HG02973 (cell line): ENCODE measurements at regions not wholly inside any gene's neighbourhood (a gene's known extent, or its start where the extent isn't known, plus 50 kb on each side); places are given as distances from the start of the nearest gene placed in this dataset.

ENCODE experiments used
- ATAC-seq: cut with Tn5 transposase; IDR thresholded peaks from one replicate; pipeline ENCODE4 v1.9.1; 2021; ENCODE audit warnings: moderate library complexity; ENCODE audit not compliant: unreplicated experiment

DNA sequence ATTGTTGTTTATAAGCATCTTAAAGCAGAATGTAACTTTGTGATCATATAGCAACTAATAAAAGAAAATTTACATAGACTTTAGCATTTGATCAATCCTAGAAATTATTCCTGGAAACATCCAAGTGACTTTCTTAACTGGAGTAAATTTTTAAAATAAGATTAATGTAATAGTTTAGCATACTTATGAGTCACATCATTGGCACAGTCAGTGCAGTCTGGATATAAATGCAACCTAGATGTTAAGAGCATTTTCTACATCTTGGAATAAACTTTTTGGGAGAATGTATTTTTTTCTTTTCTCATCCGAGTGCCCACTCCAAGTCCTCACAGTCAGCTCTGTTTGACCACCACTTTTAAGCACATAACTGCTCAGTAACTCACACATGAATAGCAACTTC lies 324.6 kb upstream of the PLSCR5 start:
- ATAC-seq, result no peak

DNA sequence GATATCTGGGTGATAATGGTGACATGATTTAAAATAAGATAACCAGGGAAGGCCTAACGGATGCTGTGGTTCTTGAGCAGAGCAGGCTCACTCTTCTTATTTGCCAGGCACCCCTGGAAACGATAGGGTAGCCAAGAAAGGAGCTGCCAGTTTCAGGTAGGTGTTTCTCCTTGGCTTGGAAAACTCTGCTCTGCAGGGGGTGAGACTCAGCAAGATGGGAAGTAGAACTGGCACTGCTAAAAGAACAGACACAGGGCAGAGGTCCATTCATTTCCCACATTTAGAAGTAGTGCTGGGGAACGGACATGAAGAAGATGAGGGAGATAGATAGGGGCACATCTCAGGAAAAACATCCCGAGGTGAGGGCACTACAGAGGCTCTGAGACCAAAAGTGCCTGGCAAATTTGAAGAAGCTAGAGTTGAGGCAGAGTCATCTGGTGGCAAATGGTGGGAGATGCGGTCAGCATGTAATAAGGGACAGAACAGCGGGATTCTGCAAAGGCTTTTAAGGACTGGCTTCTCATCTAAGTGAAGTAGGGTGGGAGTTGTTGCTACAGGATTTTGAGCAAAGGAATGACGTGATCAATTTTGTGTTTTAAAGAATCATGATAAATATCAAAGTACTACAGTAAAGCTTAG lies 323.4 kb upstream of the PLSCR5 start:
- ATAC-seq, result no peak

DNA sequence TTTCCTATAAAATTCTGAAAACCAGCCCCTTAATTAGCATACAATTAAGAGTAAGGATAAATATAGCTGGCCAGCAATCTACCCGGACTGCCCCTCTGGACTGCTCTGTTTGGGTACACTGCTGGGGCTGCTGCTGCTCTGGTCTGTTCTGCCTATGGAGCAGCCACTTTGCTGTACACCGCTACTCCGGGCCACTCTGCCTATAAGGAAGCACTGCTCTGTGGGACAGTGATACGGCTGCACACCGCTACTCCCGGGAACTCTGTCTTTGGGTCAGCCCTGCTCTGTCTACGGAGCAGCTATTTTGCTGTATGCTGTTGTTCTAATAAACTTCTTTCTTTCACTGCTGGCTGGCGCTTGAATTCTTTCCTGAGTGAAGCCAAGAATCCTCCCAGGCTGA lies 316.5 kb upstream of the PLSCR5 start:
- ATAC-seq, result no peak

DNA sequence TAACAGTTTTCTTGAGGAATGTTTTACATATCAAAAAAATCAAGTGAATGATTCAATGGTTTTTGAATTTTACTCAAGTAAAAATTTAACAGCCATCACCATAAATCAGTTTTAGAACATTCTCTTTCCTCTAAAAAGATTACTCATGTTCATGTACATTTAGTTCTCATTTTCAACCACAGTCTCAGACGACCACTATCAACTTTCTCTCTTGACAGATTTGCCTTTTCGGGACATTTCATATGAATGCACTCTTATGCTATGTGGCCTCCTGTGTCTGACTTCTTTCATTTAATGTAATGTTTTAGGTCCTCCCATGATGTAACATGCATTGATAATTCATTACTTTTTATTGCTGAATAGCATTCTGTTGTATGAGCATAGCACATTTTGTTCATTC lies 309.3 kb upstream of the PLSCR5 start:
- no peak for ATAC-seq

DNA sequence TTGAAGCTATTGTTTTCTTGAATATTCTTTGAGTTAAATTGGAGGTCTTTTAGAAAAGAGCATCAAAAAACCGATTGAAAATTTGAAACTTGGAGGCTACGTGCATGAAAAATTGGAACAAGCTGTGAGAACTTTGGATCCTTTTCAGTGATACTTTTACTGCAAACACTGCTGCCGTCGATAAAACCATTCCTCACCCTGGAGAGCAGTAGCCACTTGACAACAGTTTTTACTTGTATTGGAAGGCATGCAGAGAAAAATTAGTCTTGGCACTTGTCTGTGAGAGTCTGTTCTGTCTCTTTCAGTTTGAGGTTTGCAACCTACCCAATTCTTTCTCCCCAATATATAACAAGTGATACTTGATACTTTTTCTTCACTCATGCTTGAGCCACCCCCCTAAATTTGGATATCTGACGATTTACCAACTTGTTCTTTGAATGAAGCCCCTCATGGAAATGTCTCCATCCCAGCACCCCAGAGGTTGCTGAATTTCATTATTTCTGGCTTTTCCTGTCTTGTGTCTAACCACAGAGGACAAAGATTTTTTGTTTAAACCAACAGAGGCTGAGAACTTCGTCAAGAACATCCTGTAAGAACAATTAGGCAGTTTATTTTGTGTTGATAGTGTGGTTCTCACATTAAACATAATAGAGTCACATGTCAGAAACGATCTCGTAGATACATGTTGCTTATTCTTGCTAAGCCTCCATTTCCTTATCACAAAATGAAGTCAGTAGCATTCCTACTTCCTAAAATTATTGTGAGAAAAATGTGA lies 307.3 kb upstream of the PLSCR5 start:
- ATAC-seq, result no peak

DNA sequence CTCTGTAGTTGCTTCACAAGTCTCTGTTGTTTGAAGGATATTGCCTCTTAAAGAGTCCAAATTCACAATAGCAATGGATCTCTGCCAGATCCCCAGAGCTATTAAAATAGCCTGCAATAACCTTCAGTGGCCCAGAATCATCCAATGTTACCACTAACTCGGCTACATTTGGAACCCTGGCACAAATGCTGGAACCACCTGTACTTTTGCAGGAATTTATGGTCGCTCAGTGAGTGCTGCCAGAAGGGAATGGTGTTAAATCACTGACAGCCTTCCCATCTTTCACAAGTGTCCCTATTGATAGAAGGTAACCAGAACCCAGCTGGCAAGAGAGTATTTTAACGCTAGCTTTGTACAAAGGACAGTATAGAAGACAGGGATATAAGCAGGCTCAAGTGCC lies 298.8 kb upstream of the PLSCR5 start:
- no peak for ATAC-seq

DNA sequence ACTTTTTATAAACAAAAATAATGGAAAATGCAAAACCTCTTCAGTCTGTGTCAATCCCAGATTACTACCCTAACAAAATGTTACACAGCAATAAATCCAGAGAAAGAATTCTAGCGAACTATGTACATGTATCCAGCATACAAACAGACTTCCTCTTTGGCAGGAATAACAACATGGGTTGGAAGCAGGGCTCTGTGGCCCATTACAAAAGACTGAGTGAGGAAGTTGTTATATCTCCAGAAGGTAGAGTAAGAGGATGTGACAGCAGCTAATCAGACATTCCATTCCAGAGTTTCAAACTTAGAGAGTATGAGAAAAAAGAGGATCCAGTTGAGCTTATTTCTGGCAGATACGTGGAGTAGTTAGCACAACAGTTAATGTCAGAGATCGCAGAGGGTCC lies 294.0 kb upstream of the PLSCR5 start:
- no peak for ATAC-seq

DNA sequence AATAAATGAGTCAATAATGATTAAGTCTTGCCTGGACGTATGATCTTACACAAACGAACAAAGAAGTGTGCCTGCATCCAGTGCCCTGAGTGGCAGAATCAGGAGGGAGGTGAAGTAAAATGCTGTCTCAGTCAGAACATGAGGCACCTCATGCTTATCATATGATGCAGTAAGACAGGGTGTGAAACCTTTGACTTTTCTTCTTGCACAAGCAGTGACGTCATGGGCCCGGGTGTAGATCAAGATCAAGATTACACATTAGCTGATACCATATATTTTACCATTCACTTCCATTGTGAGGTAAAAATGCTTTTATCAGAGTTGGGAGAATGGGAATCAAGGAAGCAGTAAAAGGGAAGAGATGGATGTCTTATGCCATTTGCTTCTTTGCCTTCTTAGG lies 291.6 kb upstream of the PLSCR5 start:
- no peak for ATAC-seq

DNA sequence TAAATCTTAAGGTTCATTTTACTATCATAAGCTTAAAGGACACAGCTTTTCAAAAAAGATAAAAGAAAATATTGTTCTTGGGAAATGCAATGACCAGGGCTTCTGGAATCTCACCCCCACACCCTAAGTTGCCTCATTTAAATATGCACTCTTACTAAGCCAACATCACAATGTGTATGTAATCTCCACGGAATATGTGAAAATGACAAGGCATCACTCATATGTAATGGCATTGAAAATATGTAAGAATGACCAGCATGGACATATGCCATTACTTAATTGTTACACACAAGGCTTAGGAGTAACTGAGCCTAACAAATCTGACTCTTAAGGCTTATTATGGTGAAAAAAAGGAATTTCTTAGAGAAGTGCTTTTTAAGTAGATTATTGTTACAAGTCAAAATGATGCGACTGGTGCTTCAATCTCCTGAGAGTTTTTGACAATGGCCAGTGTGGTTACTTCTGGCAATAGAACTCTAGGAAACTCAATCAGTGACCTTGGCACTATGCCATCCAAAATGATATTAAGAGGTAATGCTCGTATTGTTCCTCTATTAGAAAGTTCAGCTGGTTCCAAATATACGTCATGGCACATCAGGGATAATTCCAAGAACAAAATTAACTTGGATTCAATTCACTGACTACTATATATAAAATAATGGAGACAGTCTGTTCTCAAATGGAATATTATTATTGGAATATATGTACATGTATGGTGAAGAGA lies 290.0 kb upstream of the PLSCR5 start:
- ATAC-seq, result no peak

DNA sequence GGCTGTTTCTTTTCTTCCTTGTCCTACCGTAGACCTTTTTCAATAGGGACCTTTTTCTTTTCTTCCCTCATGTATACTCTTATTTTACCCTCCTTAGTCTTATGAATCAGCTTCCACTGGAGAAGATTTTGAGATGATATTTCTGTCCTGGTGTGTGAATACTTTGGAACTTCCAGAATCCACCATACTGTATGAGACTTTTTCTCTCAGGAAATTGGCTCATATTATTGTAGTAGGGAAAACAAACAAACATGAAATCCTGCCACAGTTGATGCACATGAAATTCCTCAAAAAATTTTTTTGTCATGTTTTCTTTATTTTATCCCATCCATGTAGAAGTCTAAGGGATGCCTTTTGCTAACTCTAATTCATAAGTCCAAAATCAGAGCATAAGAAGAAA lies 289.3 kb upstream of the PLSCR5 start:
- ATAC-seq, result no peak

DNA sequence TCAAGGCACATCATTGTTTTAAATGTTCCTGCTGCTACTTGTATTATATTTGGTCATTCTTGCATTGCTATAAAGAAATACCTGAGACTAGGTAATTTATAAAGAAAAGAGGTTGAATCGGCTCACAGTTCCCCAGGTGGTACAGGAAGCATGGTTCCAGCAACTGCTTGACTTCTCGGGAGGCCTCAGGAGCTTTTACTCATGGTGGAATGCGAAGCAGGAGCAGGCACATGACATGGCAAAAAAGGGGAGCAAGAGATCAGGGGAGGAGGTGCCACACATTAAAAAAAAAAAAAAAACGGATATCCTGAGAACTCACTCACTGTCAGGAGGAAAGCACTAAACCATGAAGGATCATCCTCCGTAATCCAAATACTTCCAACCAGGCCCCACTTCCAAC lies 286.9 kb upstream of the PLSCR5 start:
- no peak for ATAC-seq

DNA sequence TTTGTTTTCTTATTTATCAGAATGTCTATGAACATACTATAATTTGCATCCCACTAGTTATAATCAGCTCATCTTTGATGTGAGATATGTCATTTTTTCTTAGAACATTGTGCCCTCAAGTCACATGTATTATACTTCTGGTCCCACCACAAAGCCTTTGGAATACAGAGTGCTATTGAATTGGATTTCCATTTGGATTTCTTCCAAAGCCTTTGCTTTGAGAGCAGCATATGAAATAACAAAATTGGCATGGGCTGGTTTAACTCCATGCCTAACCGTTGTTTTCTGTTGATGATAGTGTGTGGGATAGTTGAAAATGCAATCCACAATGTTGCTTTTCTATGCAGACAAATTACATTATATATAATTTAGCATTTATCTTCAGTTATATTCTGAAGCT lies 284.5 kb upstream of the PLSCR5 start:
- ATAC-seq, result no peak

DNA sequence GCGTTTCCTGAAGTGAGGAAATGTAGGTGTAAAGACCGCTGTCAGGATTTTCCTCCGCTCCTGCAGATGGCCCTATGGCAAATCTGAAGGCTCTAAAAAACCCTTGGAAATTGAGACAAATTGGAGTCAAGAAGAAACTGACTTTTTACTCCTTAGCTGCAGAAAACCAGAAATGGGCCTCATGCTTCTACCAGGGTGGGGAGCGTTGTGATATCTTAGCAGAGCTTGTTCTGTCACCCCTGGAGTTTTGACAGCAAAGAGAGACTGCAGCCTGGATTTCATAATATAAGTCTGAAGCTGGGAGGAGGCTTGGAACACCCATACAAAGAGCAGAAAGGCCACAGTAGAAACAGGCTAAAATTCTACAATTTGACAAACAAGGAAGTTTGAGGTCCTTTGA lies 283.0 kb upstream of the PLSCR5 start:
- ATAC-seq, result no peak

DNA sequence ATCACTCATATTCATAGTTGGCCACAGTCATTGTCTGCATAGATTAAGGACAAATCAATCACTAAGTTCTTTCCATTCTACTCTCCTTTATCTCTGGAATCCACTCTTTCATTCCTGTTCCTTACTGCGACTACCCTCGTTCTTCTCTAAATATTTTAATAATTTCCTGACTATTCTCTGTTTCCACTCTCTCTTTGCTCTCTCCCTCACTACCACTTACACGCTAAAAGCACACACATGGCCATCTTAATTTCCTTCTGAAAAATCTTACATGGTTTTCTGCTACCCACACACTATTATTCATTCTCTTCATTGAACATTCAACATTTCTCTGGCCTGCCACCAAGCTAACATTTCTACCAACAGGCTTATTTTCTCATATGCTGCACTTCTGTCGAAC lies 279.6 kb upstream of the PLSCR5 start:
- no peak for ATAC-seq

DNA sequence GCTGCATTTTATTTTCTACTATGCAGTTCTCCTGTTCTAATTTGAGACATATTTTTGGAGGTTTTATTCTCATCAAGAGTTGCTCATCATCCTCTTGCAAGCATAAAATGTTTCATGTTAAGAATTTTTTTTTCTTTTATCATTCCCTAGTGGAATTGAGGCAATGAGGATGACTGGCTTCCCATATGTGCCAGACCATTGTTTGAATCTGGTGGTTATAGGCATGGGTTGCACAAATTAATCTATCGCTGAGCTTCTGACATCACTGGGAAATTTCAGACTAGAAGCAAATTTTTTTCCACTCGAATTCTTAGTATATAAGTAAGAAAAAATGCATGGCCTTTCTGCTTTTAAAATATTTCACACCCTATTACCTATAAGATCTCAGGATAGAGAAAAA lies 279.1 kb upstream of the PLSCR5 start:
- no peak for ATAC-seq

DNA sequence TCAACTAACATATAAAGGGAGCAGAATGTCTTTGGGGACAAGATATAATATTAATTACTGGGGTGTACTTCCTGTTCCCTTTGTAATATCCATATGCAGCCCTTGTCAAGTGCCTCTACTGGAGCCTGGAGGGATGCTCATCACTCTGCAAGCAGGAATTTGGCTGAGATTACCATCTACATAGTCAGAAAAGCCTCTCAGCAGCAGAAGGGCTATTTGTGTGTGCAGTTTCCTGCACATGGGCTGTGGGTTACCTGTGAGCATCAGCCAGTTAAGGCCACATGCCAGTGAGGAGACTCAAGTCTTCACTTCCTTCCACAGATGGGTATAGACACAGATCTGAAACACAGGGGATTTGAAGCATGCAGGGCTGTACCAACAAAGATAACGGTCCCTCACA lies 278.1 kb upstream of the PLSCR5 start:
- ATAC-seq, result no peak

DNA sequence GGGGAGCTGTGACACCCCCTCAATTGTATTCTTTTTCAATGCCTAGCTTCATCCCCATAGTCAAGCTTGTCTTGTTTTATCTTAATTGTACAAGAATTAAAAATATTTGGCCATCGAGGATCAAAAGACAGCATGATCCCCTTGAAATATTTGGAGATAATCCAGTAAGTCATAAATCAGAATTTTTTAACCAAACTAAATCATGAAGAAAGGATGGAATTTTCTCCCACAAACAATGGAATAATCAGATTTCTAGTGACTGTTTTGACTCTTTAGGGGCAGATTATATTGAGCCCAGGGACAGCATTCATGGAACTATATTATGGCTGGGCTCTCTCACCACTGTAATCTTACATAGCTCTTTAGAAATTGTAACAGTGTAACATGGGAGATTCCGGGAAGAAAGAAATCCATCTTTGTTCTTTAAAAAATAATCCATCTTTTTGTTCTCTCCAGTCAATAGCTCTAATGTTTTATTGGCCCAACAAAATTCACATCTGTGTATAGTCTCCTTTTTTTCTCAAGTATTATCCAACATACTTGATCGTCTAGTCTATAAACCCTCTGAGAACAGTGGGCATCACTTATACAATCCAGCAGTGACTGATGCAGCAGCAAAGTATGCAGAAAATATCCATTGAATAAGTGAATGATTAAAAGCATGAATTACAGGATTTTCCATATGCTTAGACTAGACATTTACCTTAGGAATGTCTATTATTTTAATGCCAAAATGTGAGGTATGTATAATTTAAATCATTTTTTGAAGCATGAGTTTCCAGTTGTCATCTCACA lies 277.0 kb upstream of the PLSCR5 start:
- no peak for ATAC-seq

DNA sequence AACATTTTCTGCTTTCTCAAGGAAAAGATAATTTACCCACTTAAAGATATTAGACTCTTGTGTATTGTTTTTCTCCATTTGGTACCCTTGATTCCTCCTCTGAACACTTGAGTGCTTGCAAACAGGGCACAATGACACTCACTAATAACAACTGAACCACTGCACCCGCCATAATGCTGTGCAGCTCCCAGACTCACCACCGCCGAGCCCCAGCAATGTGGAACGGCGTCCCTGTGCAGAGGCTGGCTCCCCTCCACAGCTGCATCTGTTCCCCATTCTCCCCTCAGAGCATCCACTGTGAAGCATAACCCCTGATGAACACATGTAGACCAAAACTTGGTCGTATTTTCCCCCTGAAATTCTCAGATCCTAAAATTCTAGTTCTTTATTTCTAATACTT lies 276.2 kb upstream of the PLSCR5 start:
- no peak for ATAC-seq

DNA sequence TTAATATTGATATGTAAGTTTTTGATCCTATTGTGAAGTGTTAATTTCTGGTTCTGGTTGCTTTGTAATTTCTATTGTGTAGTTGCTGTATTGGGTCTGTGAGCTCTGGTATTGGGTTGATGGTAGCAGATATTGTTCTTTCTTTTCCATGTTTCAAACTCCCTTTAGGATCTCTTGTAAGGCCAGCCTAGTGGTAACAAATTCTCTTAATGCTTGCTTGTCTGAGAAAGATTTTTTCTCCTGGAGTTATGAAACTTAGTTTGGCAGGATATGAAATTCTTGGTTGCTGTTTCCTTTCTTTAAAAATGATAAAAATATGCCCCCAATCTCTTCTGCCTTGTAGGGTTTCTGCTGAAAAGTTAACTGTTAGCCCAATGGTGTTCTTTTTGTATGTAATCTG lies 268.6 kb upstream of the PLSCR5 start:
- no peak for ATAC-seq

DNA sequence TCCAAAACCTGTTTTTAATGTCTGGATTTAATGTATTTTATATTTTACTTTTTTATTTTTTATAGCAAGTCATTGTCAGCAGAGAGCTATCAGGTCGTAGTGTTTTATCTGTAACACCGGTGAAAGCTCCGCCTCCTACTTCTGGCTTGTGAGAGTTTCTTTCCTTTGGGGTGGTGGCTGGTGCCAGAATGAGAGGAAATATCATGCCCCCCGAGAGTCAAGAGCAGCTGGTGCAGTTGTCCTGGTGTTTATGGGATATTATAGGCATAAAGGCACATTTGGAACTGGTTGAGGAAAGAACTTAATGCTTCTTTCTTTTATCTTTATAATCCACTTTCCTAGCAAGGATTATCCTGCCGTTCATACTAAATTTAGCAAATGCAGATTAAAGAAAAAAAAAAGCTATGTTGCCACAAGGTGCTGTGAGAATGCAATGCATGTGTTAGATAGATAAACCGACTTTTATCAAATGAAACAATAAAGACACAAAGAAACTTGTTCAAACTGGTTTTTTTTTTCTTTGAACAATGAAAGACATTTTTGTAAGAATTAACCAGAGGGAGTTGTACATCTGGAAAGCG lies 260.1 kb upstream of the PLSCR5 start:
- ATAC-seq, result no peak

DNA sequence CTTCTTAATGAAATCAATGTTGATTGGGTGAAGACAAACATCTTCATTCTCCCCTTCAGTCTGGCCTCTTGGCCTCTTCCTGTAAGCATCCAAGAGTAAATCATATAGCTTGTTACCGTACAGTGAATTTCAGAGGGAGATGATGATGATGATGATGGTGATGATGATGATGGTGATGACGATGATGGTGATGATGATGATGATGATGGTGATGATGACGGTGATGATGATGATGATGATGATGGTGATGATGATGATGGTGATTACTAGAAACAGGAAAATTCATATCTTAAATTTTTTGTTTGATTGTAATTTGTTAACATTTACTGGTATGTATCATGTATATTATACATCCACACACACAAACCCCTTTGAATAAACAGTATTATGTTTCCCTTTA lies 256.1 kb upstream of the PLSCR5 start:
- no peak for ATAC-seq
